Right ventricle myocardium inferior (tissue), 1 donor: ENCODE measurements at regions not wholly inside any gene's neighbourhood (a gene's known extent, or its start where the extent isn't known, plus 50 kb on each side); places are given as distances from the start of the nearest gene placed in this dataset.

Experiments used
- ATAC-seq: fragments of 200-7000 bp; cut with Tn5 transposase; one replicate; pipeline ENCODE4 v1.9.1; 2020; ENCODE audit warnings: mild to moderate bottlenecking, moderate library complexity
- DNase-seq: peaks from one replicate; pipeline ENCODE4 v3.0.0; 2021; ENCODE audit errors: missing footprints
- intact Hi-C: fragments of 100-400 bp; cut with DNase I; formaldehyde crosslinking; loops from one replicate; pipeline ENCODE4 v1.11.0; 2022
- donor health status: DM: no; HTN: yes; CAD: no; lungs with severe emphysema.

GRCh38 chr3:88955274-88955673 lies 152.1 kb upstream of the EPHA3 start:
- intact Hi-C loops, result loop anchor here (10.0 kb wide), 1 partner anchor 140 kb away; no protein-coding TSS in a partner anchor
- no peak for ATAC-seq
- no peak for DNase-seq

GRCh38 chr3:88957711-88958439 lies 149.5 kb upstream of the EPHA3 start:
- intact Hi-C loops, result loop anchor here (10.0 kb wide), 1 partner anchor 143 kb away; no protein-coding TSS in a partner anchor
- ATAC-seq (no peak), DNase-seq (no peak)

- intact Hi-C loops, result no loop called here
- ATAC-seq (no peak), DNase-seq (no peak)
These were observed 147.4 kb upstream of the EPHA3 start for GRCh38 chr3:88960019-88960418.

GRCh38 chr3:88963003-88963402 lies 144.4 kb upstream of the EPHA3 start:
- DNase-seq (no peak), ATAC-seq (peak; percentile 88)
- intact Hi-C loops, result no loop called here

GRCh38 chr3:88979760-88980159 lies 127.7 kb upstream of the EPHA3 start:
- intact Hi-C loops, result no loop called here
- ATAC-seq (no peak), DNase-seq (no peak)

- ATAC-seq, result no peak
- DNase-seq, result no peak
- intact Hi-C loops, result no loop called here
These were observed 124.0 kb upstream of the EPHA3 start for GRCh38 chr3:88983458-88983857.

GRCh38 chr3:88984256-88984655 lies 123.2 kb upstream of the EPHA3 start:
- no peak for ATAC-seq
- intact Hi-C loops, result no loop called here
- DNase-seq, result no peak

GRCh38 chr3:88984832-88985231 lies 122.6 kb upstream of the EPHA3 start:
- no peak for ATAC-seq
- no peak for DNase-seq
- intact Hi-C loops, result no loop called here

- no peak for ATAC-seq
- intact Hi-C loops, result no loop called here
- no peak for DNase-seq
These were observed 121.9 kb upstream of the EPHA3 start for GRCh38 chr3:88985491-88985890.

- ATAC-seq (no peak), DNase-seq (no peak)
- intact Hi-C loops, result no loop called here
These were observed 120.6 kb upstream of the EPHA3 start for GRCh38 chr3:88986834-88987233.

- intact Hi-C loops, result no loop called here
- no peak for ATAC-seq
These were observed 119.6 kb upstream of the EPHA3 start for GRCh38 chr3:88987776-88988175.

GRCh38 chr3:88988906-88989305 lies 118.5 kb upstream of the EPHA3 start:
- no peak for DNase-seq
- intact Hi-C loops, result no loop called here
- no peak for ATAC-seq

More at GRCh38 chr3:88987776-88988175, 119.6 kb upstream of the EPHA3 start:
- no peak for DNase-seq

- ATAC-seq, result no peak
- intact Hi-C loops, result no loop called here
- no peak for DNase-seq
These were observed 115.9 kb upstream of the EPHA3 start for GRCh38 chr3:88991496-88991895.

GRCh38 chr3:88996691-88997090 lies 110.7 kb upstream of the EPHA3 start:
- DNase-seq, result no peak
- no peak for ATAC-seq
- intact Hi-C loops, result no loop called here

GRCh38 chr3:88997260-88997659 lies 110.2 kb upstream of the EPHA3 start:
- no peak for DNase-seq
- no peak for ATAC-seq
- intact Hi-C loops, result no loop called here

- DNase-seq (no peak), ATAC-seq (no peak)
These were observed 106.5 kb upstream of the EPHA3 start for GRCh38 chr3:89000886-89001285.

GRCh38 chr3:89002191-89002590 lies 105.2 kb upstream of the EPHA3 start:
- ATAC-seq (no peak), DNase-seq (no peak)
- intact Hi-C loops, result no loop called here

More at GRCh38 chr3:89000886-89001285, 106.5 kb upstream of the EPHA3 start:
- intact Hi-C loops, result no loop called here

- DNase-seq, result no peak
- no peak for ATAC-seq
- intact Hi-C loops, result no loop called here
These were observed 93.9 kb upstream of the EPHA3 start for GRCh38 chr3:89013536-89013935.

GRCh38 chr3:89017531-89017930 lies 89.9 kb upstream of the EPHA3 start:
- intact Hi-C loops, result no loop called here
- DNase-seq (no peak), ATAC-seq (no peak)

GRCh38 chr3:89025185-89025584 lies 82.2 kb upstream of the EPHA3 start:
- ATAC-seq (no peak), DNase-seq (no peak)
- intact Hi-C loops, result no loop called here
